ENCODE measurements at regions not wholly inside any gene's neighbourhood (a gene's known extent, or its start where the extent isn't known, plus 50 kb on each side); places are given as distances from the start of the nearest gene placed in this dataset.

DNA sequence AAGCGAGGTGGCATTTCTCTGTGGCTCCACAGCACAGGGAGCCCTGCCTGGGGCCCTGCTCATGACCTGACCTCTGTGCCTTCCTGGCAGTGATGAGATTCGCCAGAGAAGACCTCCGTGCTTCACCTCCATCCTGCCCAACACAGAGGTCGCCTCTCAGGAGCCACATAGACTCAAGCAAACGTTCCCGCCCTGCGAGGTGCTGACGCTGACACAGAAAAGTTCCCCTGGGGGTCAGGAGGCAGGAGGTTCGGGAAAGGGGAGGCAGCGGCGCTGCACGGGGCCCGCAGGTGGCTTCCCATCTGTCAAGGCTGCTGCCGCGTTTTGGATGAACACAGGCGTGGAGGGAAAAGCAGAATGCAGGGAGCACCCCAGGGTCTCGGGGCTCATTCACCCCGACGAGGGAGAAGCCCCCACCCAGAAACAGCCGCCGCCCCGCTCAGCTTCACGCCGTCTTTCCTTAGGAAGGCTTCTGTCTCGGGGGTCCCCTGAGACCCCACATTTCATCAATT, 579.6 kb upstream of the SALL3 start:
- DNase-seq, result no peak

DNA sequence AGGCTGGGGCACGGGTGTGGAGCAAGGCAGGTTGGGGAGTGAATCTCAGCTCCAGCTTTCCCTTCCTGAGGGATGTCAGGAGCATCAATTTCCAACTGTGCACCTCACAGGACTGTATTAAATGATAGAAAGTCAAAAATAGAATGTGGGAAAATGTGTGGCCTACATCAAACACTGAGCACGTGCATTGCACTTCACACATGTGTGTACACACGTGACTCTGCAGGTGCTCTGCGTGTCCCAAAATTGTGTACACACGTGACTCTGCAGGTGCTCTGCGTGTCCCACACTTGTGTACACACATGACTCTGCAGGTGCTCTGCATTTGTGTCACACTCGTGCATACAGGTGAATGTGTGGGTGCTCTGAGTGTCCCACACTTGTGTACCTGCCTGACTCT, 577.2 kb upstream of the SALL3 start:
- no peak for DNase-seq

DNA sequence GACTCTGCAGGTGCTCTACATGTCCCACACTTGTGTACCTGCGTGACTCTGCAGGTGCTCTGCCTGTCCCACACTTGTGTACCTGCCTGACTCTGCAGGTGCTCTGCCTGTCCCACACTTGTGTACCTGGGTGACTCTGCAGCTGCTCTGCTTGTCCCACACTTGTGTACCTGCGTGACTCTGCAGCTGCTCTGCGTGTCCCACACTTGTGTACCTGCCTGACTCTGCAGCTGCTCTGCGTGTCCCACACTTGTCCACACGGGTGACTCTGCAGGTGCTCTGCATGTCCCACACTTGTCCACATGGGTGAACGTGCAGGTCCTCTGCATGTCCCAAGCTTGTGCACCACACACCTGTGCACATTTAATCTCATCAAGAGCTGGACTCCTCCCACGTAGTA, 576.7 kb upstream of the SALL3 start:
- DNase-seq, result no peak

DNA sequence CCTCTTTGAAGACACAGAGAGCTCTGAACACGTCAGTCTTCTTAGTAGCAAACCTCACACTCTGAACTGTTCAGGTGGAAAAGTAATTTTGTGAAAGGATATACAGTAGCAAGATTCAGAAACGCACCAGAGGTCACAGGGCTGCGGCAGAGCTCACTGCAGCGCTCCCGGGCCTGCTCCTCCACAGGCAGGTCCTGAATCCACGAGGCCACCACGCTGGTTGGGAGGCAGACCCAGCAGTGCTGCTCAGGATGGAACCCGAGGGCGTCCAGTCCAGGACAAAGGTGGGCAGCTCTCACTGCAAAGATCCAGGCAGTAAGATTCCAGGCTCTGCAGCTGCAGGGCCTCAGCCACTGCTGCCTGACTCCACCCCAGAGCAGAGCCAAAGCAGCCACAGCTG, 576.2 kb upstream of the SALL3 start:
- no peak for DNase-seq

DNA sequence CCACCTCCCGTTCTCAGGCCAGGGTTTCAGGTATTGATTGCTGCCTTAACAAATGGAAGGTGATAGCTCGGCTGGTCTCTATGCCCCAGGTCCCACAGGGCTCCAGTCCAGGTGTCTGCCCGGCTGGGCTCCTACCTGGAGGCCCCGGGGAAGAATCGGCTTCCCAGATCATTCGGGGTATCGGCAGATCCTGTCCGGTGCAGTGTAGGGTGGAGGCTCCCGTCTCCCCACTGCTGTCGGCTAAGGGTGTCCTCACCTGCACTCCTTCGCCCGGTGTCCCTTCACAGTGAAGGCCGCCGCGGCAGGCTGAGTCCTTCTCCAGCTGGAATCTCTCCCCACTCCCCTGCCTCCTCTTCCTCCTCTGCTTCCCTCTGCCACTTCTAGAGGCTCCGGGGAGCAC, 573.9 kb upstream of the SALL3 start:
- DNase-seq, result no peak

DNA sequence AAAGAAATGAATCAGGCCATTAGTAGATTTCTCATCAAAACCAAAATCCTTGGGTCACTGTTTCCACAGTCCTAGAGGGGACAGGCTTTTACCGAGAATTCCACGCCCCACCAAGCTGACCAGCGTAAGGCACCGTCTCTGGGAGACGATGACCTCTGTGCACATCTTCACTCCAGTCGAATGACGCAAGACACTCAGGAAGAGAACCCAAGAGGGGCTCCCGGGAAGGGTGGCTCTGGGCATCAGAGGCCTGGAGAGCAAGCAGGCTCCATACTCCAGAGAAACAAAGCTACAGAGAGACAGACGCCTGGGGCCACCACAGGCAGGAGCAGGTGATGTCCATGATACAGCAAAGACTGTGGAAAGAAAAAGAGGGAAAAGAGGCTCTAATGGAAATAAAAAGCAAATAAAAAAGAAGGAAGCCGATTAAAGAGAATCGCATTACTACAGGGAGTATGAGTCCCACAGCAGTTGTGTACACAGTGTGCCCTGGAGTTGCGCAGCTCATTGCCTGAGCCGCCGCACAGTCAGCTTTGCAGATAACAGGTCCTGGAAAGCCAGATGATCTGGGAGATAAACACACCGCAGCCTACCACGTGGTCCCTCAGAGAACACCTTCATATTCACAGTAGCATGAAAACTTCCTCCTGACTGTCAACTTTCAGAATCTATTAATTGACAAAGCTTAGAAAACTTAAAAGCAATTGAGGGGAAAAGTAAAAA, 572.7 kb upstream of the SALL3 start:
- no peak for DNase-seq

DNA sequence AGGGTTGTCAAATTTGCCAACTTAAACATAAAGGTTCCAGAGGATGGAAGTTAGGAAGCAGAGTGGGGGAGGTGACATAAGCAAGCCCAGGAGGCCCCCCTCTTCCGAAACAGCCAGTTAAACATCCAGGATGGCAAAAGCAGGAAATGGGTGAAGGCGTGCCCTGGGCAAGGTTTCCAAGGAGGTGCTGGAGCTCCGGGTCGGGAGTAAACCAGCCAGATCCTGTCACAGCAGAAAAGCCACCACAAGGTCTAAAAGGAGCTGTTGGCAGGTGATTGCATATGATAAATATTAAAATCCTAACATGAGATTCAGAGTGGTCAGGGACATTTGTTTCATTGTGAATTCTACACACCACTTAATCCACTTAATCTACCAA, 572.2 kb upstream of the SALL3 start:
- peak; percentile 32 for DNase-seq

DNA sequence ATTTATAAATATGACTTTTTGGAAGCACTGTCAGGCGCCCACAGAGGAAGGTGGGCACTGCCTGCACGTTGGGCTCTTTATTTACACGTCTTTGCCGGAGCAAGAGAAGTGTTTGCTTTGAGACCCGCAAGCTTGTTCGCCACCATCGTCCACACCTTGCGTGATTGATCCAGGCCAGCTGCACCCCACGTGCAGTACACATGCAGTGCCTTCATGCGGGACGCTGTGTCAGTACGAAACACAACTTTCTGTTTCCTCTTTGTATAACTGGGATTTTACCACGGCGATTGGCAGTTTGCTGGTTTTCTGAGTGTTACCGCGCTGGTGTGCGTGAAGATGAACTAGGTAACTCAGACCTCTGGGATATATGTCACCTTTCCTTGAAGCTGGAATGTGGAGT, 571.0 kb upstream of the SALL3 start:
- no peak for DNase-seq

DNA sequence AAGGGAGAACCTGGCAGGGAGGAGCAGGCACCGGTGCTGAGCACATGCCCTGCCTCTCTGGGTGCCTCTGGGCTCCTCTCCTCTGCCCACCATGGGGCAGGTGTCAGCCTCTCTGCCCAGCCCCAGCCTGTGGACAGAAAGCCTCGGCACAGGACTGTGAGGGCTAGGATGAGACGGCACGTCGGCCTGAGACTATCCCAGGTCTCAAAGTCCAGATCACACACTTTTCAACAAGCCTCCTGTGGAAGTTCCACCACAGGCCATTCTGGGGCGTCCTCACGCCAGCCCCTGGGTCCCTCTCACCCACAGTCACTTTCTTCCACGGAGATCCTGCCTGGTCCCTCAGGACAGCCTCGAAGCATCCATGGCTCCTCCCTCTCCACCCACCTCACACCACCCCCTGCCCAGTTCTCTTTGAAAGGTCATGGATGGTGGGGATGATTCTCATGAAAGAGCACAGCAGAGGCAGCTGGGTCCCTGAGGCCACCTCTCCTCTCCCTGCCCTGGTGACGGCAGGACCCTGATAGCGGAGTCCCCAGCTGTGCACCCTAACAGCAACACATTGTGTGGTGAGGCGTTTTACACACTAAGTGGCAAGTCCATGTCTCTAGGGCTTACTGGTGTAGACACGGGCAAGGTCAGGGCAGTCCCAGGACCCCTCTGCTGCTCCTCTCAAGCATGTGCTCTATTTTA, 569.4 kb upstream of the SALL3 start:
- no peak for DNase-seq

DNA sequence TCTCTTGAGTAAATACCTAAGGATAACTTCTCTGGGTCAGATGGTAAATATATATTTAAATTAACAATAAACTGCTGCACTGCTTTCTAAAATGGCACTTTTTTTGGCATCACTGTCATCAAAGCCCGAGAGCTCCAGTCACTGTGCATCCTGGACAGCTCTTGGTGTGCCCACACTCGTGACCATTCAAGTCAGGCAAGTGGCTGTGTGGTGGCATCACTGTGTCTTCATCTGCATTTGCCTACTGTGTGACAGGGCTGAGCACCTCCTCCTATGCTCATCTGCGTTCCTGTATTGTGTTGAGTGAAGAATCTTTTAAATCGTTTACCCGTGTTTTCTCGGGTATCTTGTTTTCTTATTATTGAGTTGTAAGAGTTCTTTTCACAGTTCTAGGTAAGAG, 568.1 kb upstream of the SALL3 start:
- DNase-seq, result no peak

DNA sequence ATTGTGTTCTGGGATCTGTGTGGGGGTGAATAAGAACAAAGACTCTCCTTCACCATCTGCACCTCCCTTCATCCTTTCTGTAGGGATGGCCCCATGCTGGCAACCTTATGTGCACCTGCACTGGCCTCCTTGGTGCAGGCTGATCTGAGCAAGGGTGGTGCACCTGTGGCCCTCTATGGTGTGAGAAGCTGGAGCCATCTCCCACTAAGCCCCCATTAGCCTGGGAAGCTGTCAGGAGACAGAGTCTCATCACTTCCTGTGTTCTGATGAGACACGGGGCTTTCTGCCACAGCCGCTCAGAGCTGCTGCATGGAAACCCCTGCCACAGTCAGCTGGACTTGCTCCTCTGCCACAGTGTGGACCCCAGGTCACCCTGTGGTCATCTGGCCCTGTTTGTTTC, 565.3 kb upstream of the SALL3 start:
- DNase-seq, result no peak

DNA sequence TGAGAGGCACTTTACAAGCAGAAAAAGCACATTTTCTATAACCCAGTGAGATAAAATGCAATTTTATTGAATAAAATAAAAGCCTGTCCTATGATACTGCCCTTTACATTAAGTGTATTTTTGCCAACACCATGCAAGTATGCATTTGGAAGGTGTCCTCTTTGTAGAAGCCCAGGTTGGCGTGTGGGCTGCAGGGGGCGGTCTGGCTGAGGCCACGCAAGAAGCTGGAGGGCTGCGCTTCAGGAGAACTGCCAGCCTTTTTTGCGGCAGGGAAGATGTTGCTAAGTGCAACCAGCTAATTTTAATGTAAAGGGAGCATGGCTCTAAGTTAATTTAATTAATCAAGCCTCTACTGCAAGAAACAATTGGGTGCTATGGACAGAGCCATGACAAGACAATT, 562.8 kb upstream of the SALL3 start:
- DNase-seq, result no peak

DNA sequence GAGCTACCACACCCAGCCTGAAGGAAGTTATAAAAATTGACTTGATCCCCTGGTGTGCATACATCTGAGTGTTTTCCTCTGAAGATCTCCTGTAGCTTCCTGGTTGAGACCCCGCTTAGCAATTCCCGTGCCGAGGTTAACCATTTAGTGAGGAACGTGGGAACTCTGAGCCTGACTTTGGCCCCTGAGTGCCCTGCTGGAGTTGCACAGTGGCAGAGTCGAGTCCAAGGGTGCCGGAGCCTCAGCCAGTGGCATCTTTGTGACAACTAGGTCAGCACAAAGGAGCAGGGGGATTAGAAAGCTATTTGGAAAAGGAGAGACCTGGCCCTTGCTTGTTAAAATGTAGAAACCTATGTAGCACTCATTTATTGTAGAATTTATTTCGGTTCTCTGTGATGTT, 561.2 kb upstream of the SALL3 start:
- no peak for DNase-seq

DNA sequence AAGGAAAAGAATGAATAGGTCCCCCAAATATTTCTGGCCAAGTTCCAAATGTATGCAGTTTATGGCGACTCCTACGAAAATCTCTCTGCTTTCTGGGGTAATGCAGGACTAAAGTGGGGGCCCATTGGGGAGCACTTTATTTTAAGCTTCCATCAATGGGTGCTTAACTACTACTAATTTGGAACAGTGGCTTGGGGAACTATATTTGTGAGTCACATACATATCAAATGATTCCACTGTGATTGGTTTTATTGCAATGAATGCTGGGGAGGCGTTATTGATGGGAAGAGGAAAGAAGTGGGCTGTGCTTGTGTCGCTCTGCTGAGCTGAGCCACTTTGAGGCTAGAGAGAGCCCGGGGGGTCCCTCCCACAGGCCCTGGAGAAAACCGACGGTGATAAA, 560.4 kb upstream of the SALL3 start:
- no peak for DNase-seq

DNA sequence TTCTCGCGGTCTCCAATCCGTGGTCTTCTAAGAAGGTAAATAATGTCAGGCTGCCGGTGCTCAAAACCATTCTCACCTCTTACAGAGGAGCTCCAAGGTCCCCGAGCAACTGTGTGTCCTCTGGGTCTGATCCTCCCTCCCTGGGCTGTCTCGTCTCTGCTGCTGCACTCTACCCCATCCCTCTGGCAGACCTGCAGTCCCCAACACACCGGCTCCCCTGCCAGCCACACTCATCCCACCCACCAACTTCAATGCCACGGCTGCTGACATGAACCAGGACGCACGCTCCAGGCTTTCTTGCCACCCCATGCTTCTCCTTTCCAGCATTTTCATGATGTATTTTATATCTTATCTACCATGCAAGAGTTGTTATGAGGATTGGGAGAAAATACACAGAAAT, 559.5 kb upstream of the SALL3 start:
- no peak for DNase-seq

DNA sequence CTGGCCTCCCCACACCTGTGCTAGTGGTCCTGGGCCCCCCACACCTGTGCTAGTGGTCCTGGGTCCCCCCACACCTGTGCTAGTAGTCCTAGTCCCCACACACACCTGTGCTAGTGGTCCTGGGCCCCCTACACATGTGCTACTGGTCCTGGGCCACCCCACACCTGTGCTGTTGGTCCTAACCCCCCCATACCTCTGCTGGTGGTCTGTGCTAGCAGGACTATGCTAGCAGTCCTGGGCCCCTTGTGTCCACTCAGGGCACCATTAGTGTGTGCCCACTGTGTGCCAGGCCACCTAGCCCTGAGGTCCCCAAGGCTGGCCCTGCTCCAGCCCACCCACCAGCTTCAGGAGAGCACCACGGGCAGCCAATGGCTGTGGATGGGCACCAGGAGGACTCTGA, 558.2 kb upstream of the SALL3 start:
- DNase-seq, result no peak

DNA sequence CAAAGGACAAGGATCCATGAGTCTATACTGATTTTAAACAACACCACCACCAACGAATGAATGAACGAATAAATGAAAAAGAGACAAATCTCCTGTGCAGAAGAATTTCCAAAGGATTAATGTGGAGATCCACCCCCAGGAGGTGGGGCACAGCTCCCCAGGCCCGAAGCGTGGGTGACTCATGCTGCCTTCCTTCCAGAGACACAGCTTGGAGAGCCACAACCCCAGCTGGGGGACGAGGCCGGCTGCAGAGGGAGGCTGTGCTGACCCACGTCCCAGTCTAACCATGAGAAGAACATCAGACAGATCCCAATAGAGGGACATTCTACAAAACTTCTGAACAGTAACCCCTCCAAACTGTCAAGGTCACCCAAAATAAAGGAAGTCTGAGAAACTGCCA, 557.3 kb upstream of the SALL3 start:
- no peak for DNase-seq

DNA sequence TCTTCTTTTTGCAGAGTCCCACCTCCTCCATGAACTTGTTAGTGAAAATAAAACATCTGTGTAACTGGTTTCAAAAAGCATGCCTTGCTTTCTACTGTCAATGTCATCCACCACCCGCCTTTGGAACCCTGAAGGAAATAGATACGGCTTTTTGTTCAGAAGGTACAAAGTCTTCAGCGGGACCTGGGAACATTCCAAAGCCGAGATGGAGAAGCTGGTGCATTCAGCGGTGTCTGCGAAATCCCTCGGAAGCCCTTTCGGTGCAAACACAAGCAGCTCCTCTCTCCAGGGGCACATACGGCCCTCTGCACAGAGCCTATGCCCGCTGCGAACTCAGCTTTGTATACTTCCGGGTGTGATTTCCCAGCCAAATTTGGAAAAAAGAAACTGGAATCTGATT, 555.8 kb upstream of the SALL3 start:
- no peak for DNase-seq

DNA sequence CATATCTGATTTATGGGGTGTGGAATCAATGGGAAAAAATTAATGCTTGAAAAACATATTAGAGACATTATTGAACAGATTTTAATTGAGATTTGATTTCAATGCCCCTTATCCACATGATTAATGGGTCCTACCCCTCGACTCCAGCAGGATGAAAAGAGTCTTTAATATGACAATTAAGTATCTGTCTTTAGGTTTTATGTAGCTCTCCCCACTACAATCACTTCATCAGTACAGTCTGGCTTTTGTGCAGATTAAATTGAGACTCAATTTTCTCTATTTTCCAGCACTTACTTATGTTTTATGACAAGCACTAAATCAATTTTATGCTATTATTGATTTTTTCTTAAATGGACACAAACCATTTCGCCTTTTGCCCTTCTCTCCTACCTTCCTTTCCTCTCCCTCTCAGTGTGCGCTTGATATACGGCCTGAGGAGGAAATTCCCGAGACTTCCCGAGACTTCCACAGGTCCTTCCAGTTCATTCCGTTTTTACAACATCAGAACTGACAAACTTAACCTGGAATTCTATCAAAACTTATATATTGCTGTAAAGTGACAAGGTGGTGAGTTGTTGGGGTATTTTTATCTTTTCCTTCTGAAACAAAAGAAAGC, 555.1 kb upstream of the SALL3 start:
- no peak for DNase-seq

DNA sequence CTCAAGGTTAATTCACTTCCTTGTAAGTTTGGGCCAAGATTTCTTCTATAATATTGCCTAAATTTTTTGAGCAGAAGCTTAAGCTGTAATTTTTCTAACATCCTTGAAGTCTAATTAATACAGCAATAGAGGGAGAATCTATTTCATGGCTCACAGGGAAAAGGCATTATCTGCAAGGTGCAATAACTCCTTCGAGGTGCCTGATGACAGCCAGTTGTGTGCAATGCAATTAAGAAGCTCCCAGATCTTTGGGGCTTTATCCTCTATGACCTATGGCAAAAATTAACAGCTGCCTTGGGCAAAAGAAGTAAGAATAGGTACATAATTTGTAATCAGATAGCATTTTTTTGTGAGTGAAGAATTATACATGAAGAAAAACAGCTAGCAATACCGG, 554.6 kb upstream of the SALL3 start:
- no peak for DNase-seq

DNA sequence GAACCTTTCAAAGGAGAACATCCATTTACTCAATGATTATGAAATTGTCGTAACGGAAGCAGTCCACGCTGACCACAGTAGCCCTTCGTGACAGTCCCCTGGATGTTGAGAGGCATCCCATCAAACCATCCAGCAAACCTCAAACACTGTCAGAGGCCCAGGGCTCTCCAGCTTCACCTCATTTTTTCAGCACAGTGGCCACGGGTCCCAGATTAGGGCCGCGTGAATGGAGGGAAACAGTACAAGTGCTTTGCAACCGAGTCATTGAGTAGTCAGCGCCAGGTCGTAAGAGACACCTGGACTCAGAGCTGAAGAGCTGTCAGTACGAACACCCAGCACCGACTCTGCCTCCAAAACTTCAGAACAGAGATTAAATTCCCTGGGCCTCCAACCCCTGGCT, 552.5 kb upstream of the SALL3 start:
- no peak for DNase-seq

DNA sequence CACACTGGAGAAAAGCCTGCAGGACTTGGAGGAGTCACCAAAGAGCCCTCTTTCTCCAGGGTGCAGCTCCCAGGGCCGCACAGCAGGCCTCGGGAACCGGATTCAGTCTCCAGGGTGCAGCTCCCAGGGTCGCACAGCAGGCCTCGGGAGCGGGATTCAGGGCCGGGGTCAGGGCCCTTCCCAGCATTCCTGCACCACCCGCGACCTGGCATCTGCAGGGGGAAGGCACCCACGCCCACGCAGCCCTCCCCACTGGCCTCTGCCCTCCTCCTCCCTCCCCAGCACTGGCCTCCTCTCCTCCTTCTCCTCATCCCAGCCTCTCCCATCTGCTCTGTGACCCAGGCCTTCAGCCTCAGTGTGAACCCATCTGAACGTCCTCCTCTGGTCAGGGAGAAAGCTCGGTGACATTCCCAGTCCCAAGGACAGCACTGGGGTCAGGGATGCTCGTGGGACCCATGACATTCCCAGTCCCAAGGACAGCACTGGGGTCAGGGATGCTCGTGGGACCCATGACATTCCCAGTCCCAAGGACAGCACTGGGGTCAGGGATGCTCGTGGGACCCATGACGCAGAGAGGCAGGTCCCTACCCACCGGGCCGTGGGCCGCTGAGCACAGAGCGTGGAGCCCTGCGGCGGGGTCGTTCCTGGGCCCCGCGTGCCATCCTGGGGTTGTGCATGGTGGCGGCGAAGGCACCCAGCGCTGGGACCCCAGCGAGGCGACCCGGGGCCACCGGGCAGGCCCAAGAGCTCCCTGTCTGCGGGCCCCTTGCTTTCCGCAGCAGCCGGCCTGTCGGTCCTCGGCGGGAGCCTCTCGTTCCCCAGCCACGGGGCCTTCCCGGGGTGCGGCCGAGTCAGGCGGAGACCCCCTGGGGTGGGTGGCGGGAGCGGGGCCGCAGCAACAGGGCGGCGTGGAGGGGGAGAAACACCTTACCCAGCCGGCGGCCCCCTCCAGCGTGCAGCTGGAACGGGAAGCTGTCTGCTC, 550.2 kb upstream of the SALL3 start:
- no peak for DNase-seq

DNA sequence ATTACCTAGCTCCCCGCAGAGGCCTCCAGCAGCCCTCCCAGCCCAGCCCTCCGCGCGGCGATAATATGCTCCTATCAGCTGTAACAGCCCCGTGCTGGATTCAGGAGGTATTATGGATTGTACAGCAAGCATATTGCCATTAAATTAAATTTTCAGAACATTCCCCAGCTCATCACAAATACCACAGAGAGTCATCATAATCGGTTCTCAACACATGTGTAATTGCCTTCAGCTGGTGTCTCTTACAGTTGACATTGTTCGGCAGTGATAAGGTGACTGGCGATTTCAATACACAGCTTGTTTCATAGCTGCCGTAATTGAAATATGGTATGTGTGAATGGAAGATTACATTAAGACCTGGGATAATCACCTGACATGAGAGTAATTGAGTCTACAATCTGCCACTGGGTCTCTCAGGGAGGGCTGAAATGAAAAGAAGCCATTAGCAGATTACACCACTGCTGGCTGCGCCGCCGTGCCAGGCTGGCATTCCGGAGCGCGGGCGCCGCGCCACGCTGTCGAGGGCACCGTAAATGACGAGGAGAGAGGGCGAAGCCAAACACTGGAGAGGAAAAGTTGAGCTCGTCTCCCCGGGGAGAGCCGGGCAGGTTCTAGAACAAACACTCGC, 549.4 kb upstream of the SALL3 start:
- DNase-seq, result peak; percentile 29
